ENCODE measurements at regions not wholly inside any gene's neighbourhood (a gene's known extent, or its start where the extent isn't known, plus 50 kb on each side); places are given as distances from the start of the nearest gene placed in this dataset.

DNA sequence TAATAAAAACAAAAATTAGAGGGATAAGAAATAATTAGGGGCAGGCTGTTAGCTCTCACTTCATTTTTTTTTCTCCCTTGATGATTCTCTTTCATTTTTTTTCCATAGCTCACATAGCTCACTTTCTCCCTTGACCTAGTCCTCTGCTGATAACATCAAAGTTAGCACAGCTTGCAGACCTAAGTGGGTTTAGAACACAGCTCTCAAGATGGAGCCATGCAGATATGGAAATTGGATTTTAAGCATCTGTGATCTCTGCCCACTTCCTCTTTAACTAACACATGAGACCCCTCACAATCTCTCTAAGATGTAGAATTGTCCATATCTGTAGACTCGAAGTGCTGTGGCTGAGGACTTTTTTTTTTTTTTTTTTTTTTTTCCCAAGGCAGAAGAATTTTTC, 257.1 kb downstream of the SOX4 start:
- ATAC-seq (no peak), DNase-seq (ENCODE audit: low read depth, low spot score) (no peak)
- Histone ChIP-seq H3K4me3 (ENCODE audit: low read depth in 2 of 2, low read length in 2 of 2) (no peak overlapping the region), H3K27ac (ENCODE audit: low read length) (no peak overlapping the region), H3K36me3 (ENCODE audit: control insufficient read depth, insufficient read depth, low read length) (no peaks in the 10 kb centered on the region), H3K27me3 (ENCODE audit: control insufficient read depth, insufficient read depth, low read length) (no peaks in the 10 kb centered on the region), H3K4me1 (ENCODE audit: control insufficient read depth, insufficient read depth, low read length) (no peaks in the 10 kb centered on the region), H3K9me3 (ENCODE audit: control insufficient read depth, insufficient read depth, low read depth, low read length) (no peaks in the 10 kb centered on the region)
- TF ChIP-seq, protein P1, sequence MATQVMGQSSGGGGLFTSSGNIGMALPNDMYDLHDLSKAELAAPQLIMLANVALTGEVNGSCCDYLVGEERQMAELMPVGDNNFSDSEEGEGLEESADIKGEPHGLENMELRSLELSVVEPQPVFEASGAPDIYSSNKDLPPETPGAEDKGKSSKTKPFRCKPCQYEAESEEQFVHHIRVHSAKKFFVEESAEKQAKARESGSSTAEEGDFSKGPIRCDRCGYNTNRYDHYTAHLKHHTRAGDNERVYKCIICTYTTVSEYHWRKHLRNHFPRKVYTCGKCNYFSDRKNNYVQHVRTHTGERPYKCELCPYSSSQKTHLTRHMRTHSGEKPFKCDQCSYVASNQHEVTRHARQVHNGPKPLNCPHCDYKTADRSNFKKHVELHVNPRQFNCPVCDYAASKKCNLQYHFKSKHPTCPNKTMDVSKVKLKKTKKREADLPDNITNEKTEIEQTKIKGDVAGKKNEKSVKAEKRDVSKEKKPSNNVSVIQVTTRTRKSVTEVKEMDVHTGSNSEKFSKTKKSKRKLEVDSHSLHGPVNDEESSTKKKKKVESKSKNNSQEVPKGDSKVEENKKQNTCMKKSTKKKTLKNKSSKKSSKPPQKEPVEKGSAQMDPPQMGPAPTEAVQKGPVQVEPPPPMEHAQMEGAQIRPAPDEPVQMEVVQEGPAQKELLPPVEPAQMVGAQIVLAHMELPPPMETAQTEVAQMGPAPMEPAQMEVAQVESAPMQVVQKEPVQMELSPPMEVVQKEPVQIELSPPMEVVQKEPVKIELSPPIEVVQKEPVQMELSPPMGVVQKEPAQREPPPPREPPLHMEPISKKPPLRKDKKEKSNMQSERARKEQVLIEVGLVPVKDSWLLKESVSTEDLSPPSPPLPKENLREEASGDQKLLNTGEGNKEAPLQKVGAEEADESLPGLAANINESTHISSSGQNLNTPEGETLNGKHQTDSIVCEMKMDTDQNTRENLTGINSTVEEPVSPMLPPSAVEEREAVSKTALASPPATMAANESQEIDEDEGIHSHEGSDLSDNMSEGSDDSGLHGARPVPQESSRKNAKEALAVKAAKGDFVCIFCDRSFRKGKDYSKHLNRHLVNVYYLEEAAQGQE (IDR thresholded peaks at IDR 0.05; ENCODE audit: insufficient read depth in 1 of 2, low read depth in 2 of 2, low read length in 1 of 2), result no peak
- TF ChIP-seq, protein P2, sequence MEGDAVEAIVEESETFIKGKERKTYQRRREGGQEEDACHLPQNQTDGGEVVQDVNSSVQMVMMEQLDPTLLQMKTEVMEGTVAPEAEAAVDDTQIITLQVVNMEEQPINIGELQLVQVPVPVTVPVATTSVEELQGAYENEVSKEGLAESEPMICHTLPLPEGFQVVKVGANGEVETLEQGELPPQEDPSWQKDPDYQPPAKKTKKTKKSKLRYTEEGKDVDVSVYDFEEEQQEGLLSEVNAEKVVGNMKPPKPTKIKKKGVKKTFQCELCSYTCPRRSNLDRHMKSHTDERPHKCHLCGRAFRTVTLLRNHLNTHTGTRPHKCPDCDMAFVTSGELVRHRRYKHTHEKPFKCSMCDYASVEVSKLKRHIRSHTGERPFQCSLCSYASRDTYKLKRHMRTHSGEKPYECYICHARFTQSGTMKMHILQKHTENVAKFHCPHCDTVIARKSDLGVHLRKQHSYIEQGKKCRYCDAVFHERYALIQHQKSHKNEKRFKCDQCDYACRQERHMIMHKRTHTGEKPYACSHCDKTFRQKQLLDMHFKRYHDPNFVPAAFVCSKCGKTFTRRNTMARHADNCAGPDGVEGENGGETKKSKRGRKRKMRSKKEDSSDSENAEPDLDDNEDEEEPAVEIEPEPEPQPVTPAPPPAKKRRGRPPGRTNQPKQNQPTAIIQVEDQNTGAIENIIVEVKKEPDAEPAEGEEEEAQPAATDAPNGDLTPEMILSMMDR (IDR thresholded peaks at IDR 0.05), result no peak
- no peak for TF ChIP-seq TCF7L2 (IDR thresholded peaks at IDR 0.05; ENCODE audit: low read depth, low read length)
- TF ChIP-seq SIN3A (IDR thresholded peaks at IDR 0.05; ENCODE audit: borderline replicate concordance, insufficient read depth, low read depth, low read length), result no peak
- no peak for TF ChIP-seq POLR2AphosphoS5 (IDR thresholded peaks at IDR 0.05; ENCODE audit: low read depth, low read length)
- CTCF ChIA-PET, result no interaction called here
- POLR2A ChIA-PET, result no interaction called here
- BruUV-seq (replicated peaks), result no TSS peak
- intact Hi-C loops (cut with micrococcal nuclease; ENCODE audit: unreplicated experiment), result no loop called here
- in situ Hi-C loops (cut with HindIII; ENCODE audit: low pct_unique_long_range_greater_than_20kb, low sequenced_read_pairs), result no loop called here

DNA sequence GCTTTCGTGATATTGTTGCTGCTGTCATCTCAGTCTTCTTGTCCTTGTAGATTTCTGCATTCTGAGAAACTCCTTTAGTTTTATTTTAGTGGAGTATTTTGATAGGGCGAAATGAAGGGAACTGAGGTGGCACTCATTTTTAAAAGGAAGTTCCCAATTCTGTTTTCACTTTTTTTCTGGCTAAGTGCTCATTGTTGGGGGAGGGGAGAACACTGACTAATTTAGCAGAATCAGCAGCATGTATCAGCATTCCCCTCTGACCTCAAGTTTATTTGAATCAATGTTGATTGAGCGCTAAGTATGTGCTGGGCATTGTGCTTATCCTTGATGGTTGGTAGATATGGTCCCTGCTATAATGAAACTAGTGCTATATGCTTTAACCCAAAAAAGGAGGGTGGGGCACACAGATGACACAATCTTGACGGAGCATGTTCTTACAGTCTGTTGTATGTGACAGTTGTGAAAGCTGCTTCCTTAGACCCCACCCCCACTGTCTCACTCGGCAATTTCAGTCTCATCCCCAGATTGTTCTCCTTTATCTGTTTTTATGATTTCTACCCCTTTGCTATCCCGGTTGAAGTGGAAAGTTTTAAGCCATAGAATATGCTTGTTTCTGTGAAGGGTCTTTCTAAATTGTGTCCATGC, 262.4 kb downstream of the SOX4 start:
- in situ Hi-C loops (cut with HindIII; ENCODE audit: low pct_unique_long_range_greater_than_20kb, low sequenced_read_pairs) (no loop called here), intact Hi-C loops (cut with micrococcal nuclease; ENCODE audit: unreplicated experiment) (no loop called here)
- CTCF ChIA-PET, result no interaction called here
- H3K4me1 ChIP-seq (ENCODE audit: control insufficient read depth, insufficient read depth, low read length), result no peaks in the 10 kb centered on the region
- H3K27me3 ChIP-seq (ENCODE audit: control insufficient read depth, insufficient read depth, low read length), result no peaks in the 10 kb centered on the region
- no peak overlapping the region for H3K4me3 ChIP-seq (ENCODE audit: low read depth in 2 of 2, low read length in 2 of 2)
- H3K36me3 ChIP-seq (ENCODE audit: control insufficient read depth, insufficient read depth, low read length), result no peaks in the 10 kb centered on the region
- no TSS peak for BruUV-seq (replicated peaks)
- TF ChIP-seq TCF7L2 (IDR thresholded peaks at IDR 0.05; ENCODE audit: low read depth, low read length) (no peak), SIN3A (IDR thresholded peaks at IDR 0.05; ENCODE audit: borderline replicate concordance, insufficient read depth, low read depth, low read length) (no peak), POLR2AphosphoS5 (IDR thresholded peaks at IDR 0.05; ENCODE audit: low read depth, low read length) (no peak)
- TF ChIP-seq, protein P1 (IDR thresholded peaks at IDR 0.05; ENCODE audit: insufficient read depth in 1 of 2, low read depth in 2 of 2, low read length in 1 of 2), result no peak
- TF ChIP-seq, protein P2 (IDR thresholded peaks at IDR 0.05), result no peak
- H3K27ac ChIP-seq (ENCODE audit: low read length), result no peak overlapping the region
- no peaks in the 10 kb centered on the region for H3K9me3 ChIP-seq (ENCODE audit: control insufficient read depth, insufficient read depth, low read depth, low read length)
- POLR2A ChIA-PET, result no interaction called here
- ATAC-seq (no peak), DNase-seq (ENCODE audit: low read depth, low spot score) (no peak)
